GM12878 (cell line): ENCODE measurements at regions not wholly inside any gene's neighbourhood (a gene's known extent, or its start where the extent isn't known, plus 50 kb on each side); places are given as distances from the start of the nearest gene placed in this dataset.

Experiments used
- ATAC-seq: fragments of 200-7000 bp; cut with Tn5 transposase; 3 replicates; pipeline ENCODE4 v1.9.1; 2020; ENCODE audit warnings: mild to moderate bottlenecking, moderate library complexity
- BruUV-seq: library from RNA; stranded (reverse); fragments of 400-500 nt; replicated peaks from 2 replicates; lab custom pipeline; 2021; lab: Mats Ljungman, UMichigan
- CTCF ChIA-PET: fragments of 300-600 bp; sonication (Branson Sonifier 250); formaldehyde crosslinking; extraction: SDS; loops from one replicate; lab custom pipeline; 2021; ENCODE audit warnings: inconsistent platforms; lab: Yijun Ruan, JAX
- POLR2A ChIA-PET: fragments of 350-600 bp; formaldehyde crosslinking; extraction: SDS; loops from one replicate; lab custom pipeline; 2021; ENCODE audit warnings: inconsistent platforms; lab: Charles Lee
- RAD21 ChIA-PET: fragments of 300-600 bp; sonication (Branson Sonifier 250); formaldehyde crosslinking; loops from one replicate; lab custom pipeline; 2023; ENCODE audit warnings: antibody characterized with exemption; ENCODE audit not compliant: unreplicated experiment; lab: Charles Lee
- SMC1A ChIA-PET: fragments of 300-600 bp; sonication (Branson Sonifier 250); formaldehyde crosslinking; loops from one replicate; lab custom pipeline; 2023; ENCODE audit not compliant: unreplicated experiment, uncharacterized antibody; lab: Charles Lee
- DNase-seq: peaks from one replicate; pipeline ENCODE4 v3.0.0-alpha.2; 2011; ENCODE audit warnings: low read depth, low spot score
- FAIRE-seq: peaks from 3 replicates; lab custom pipeline; 2011; peaks lifted over from hg19 to GRCh38; lab: Jason Lieb, UNC
- H2AFZ ChIP-seq: 2 replicates; pipeline ENCODE4 v1.6.0; 2011; ENCODE audit warnings: low read depth, low read length, control low read depth; ENCODE audit not compliant: control insufficient read depth
- H3K27ac ChIP-seq: 2 replicates; pipeline ENCODE4 v1.5.1; 2011; ENCODE audit warnings: control low read depth; ENCODE audit not compliant: control insufficient read depth, insufficient read depth
- H3K27me3 ChIP-seq, 2 experiments: replicated peaks in 1 of 2; 2 replicates each; pipeline versions ENCODE4 v1.6.0 to v1.6.1; 2011; ENCODE audit warnings: low read length in 1 of 2; ENCODE audit not compliant: control insufficient read depth in 2 of 2, insufficient read depth in 2 of 2
- H3K36me3 ChIP-seq, 2 experiments: 2 replicates each; pipeline ENCODE4 v1.5.1; 2011; ENCODE audit warnings: low read length in 1 of 2; ENCODE audit not compliant: control insufficient read depth in 2 of 2, insufficient read depth in 2 of 2
- H3K4me1 ChIP-seq: 2 replicates; pipeline ENCODE4 v1.6.1; 2011; ENCODE audit warnings: mild to moderate bottlenecking, low read length, moderate library complexity, mixed read lengths; ENCODE audit not compliant: control insufficient read depth, insufficient read depth
- H3K4me2 ChIP-seq: 2 replicates; pipeline ENCODE4 v1.6.0; 2011; ENCODE audit warnings: control low read depth; ENCODE audit not compliant: control insufficient read depth, insufficient read depth
- H3K4me3 ChIP-seq: fragments of 200-600 bp; sonication (generic); 2 replicates; pipeline ENCODE4 v1.5.1; 2016
- H3K79me2 ChIP-seq: 2 replicates; pipeline ENCODE4 v1.6.0; 2011; ENCODE audit warnings: low read length; ENCODE audit not compliant: control insufficient read depth, insufficient read depth
- H3K9ac ChIP-seq: 2 replicates; pipeline ENCODE4 v1.8.0; 2011; ENCODE audit warnings: low read length, control low read depth, mixed read lengths; ENCODE audit not compliant: control insufficient read depth, insufficient read depth
- H3K9me3 ChIP-seq: replicated peaks from 3 replicates; pipeline ENCODE4 v1.5.1; 2011; ENCODE audit warnings: mild to moderate bottlenecking, low read length; ENCODE audit not compliant: control insufficient read depth, insufficient read depth
- H4K20me1 ChIP-seq: 2 replicates; pipeline ENCODE4 v1.6.0; 2011; ENCODE audit not compliant: control insufficient read depth, insufficient read depth
- BHLHE40 ChIP-seq, 2 experiments: fragments of 450-650 bp in 1 of 2; IDR thresholded peaks; 2 replicates each; pipeline ENCODE4 v1.6.1; 2011 to 2017; ENCODE audit warnings: low read depth in 2 of 2, borderline replicate concordance in 1 of 2, improper control_type of control experiment in 1 of 2, low read length in 1 of 2, mild to moderate bottlenecking in 1 of 2
- BRCA1 ChIP-seq: IDR thresholded peaks from 2 replicates; pipeline ENCODE4 v1.6.1; 2011; ENCODE audit warnings: low read depth, low read length, improper control_type of control experiment
- CHD1 ChIP-seq: IDR thresholded peaks from 2 replicates; pipeline ENCODE4 v1.6.1; 2012; ENCODE audit warnings: low read depth, low read length, improper control_type of control experiment
- EED ChIP-seq: sonication (generic); IDR thresholded peaks from 2 replicates; pipeline ENCODE4 v1.6.1; 2016; ENCODE audit warnings: antibody characterized with exemption, low read depth
- ELK1 ChIP-seq: IDR thresholded peaks from 2 replicates; pipeline ENCODE4 v1.6.1; 2012; ENCODE audit warnings: low read depth, low read length, improper control_type of control experiment
- ESRRA ChIP-seq: IDR thresholded peaks from 2 replicates; pipeline ENCODE4 v1.6.1; 2012; ENCODE audit warnings: mild to moderate bottlenecking, low read length, improper control_type of control experiment
- ETV6 ChIP-seq, 2 experiments: fragments of 450-650 bp in 1 of 2; IDR thresholded peaks in 1 of 2; conservative IDR thresholded peaks in 1 of 2; 2 replicates each; pipeline ENCODE4 v1.6.1; 2014; ENCODE audit warnings: antibody characterized with exemption in 1 of 2, borderline replicate concordance in 1 of 2, low read depth in 1 of 2, mild to moderate bottlenecking in 1 of 2, moderate library complexity in 1 of 2
- EZH2 ChIP-seq: IDR thresholded peaks from 2 replicates; pipeline ENCODE4 v1.6.1; 2012; ENCODE audit warnings: low read depth, mild to moderate bottlenecking, control low read depth, inconsistent platforms, low read length, borderline replicate concordance; ENCODE audit not compliant: control insufficient read depth
- GATAD2B ChIP-seq: fragments of 450-650 bp; conservative IDR thresholded peaks from 2 replicates; pipeline ENCODE4 v1.6.1; 2017; ENCODE audit warnings: low read depth, mild to moderate bottlenecking, moderate library complexity
- MEF2A ChIP-seq: IDR thresholded peaks from 2 replicates; pipeline ENCODE4 v1.6.1; 2011; ENCODE audit warnings: low read depth, mild to moderate bottlenecking, low read length, moderate library complexity; ENCODE audit not compliant: insufficient read depth
- NFYA ChIP-seq: IDR thresholded peaks from 2 replicates; pipeline ENCODE4 v1.6.1; 2011; ENCODE audit warnings: low read depth, mild to moderate bottlenecking, low read length, improper control_type of control experiment, borderline replicate concordance
- SMC3 ChIP-seq: IDR thresholded peaks from 2 replicates; pipeline ENCODE4 v1.6.1; 2011; ENCODE audit warnings: low read length, improper control_type of control experiment, borderline replicate concordance
- SPI1 ChIP-seq: IDR thresholded peaks from 2 replicates; pipeline ENCODE4 v1.6.1; 2011; ENCODE audit warnings: low read depth, mild to moderate bottlenecking, low read length, moderate library complexity, borderline replicate concordance; ENCODE audit not compliant: insufficient read depth
- STAT1 ChIP-seq: fragments of 450-650 bp; conservative IDR thresholded peaks from 2 replicates; pipeline ENCODE4 v1.6.1; 2014; ENCODE audit warnings: antibody characterized with exemption, mild to moderate bottlenecking
- SUZ12 ChIP-seq: fragments of 200-600 bp; sonication (generic); IDR thresholded peaks from one replicate; pipeline ENCODE4 v1.6.1; 2018; ENCODE audit warnings: antibody characterized with exemption, mild to moderate bottlenecking; ENCODE audit not compliant: unreplicated experiment
- TAF1 ChIP-seq: IDR thresholded peaks from 2 replicates; pipeline ENCODE4 v1.6.1; 2011; ENCODE audit warnings: mild to moderate bottlenecking, low read depth, low read length, borderline replicate concordance
- ZNF274 ChIP-seq: IDR thresholded peaks from one replicate; pipeline ENCODE4 v1.8.0; 2011; ENCODE audit not compliant: insufficient read length, insufficient read depth
- ZZZ3 ChIP-seq: IDR thresholded peaks from 2 replicates; pipeline ENCODE4 v1.6.1; 2011; ENCODE audit warnings: low read depth; ENCODE audit not compliant: control insufficient read depth, insufficient read length
- WGBS: methylation state at CpG from one replicate; pipeline ENCODE4 v1.1.6; 2016; ENCODE audit warnings: low lambda C conversion rate; ENCODE audit not compliant: insufficient replicate concordance, insufficient coverage; ENCODE audit errors: missing lambda C conversion rate; 5-methylcytosine and 5-hydroxymethylcytosine counted together
- in situ Hi-C: fragments of 300-500 bp; cut with MboI; formaldehyde crosslinking; loops from 9 replicates; pipeline ENCODE4 v1.14.3; 2018; ENCODE audit warnings: mixed read lengths
- intact Hi-C: fragments of 100-400 bp; cut with micrococcal nuclease; formaldehyde crosslinking; loops from one replicate; pipeline ENCODE4 v1.14.2; 2022; ENCODE audit not compliant: unreplicated experiment
- TF ChIP-seq, protein P1 (sequence below): fragments of 450-650 bp; IDR thresholded peaks from 2 replicates; pipeline ENCODE4 v1.6.1; 2016; ENCODE audit warnings: mild to moderate bottlenecking
- TF ChIP-seq, protein P2 (sequence below): IDR thresholded peaks from 2 replicates; pipeline ENCODE4 v1.6.1; 2011; ENCODE audit warnings: mild to moderate bottlenecking, low read depth, low read length, moderate library complexity; ENCODE audit not compliant: insufficient replicate concordance

- no CpG with 5 or more reads among the region's 4 CpGs for WGBS
- intact Hi-C loops (no loop called here), in situ Hi-C loops (no loop called here)
- ATAC-seq: no peak
- DNase-seq: no peak
- Histone ChIP-seq H3K36me3 (no peaks in the 10 kb centered on the region), H3K4me3 (no peak overlapping the region), H3K4me2 (no peak overlapping the region), H3K79me2 (no peaks in the 10 kb centered on the region), H3K4me1 (no peaks in the 10 kb centered on the region), H3K9ac (no peak overlapping the region), H2AFZ (no peak overlapping the region), H3K27me3 (no peaks in the 10 kb centered on the region), H4K20me1 (no peaks in the 10 kb centered on the region), H3K27ac (no peak overlapping the region), H3K9me3 (no peaks in the 10 kb centered on the region)
- ChIA-PET SMC1A (no interaction called here), CTCF (no interaction called here), POLR2A (no interaction called here), RAD21 (no interaction called here)
- TF ChIP-seq STAT1 (no peak), BHLHE40 (IDR thresholded peaks at IDR 0.05; ENCODE audit: borderline replicate concordance in 1 of 2, low read depth in 2 of 2, low read length in 1 of 2) (no peak), EZH2 (no peak), TAF1 (no peak), ETV6 (conservative IDR thresholded peaks at IDR 0.05 in 1 of 2, IDR thresholded peaks at IDR 0.05 in 1 of 2; ENCODE audit: borderline replicate concordance in 1 of 2, low read depth in 1 of 2) (no peak), ELK1 (no peak), SPI1 (no peak), GATAD2B (no peak), ZZZ3 (no peak), NFYA (no peak), CHD1 (no peak), SUZ12 (no peak), ZNF274 (no peak), ESRRA (no peak), MEF2A (no peak), SMC3 (no peak), BRCA1 (no peak), EED (no peak)
- TF ChIP-seq, protein P1, sequence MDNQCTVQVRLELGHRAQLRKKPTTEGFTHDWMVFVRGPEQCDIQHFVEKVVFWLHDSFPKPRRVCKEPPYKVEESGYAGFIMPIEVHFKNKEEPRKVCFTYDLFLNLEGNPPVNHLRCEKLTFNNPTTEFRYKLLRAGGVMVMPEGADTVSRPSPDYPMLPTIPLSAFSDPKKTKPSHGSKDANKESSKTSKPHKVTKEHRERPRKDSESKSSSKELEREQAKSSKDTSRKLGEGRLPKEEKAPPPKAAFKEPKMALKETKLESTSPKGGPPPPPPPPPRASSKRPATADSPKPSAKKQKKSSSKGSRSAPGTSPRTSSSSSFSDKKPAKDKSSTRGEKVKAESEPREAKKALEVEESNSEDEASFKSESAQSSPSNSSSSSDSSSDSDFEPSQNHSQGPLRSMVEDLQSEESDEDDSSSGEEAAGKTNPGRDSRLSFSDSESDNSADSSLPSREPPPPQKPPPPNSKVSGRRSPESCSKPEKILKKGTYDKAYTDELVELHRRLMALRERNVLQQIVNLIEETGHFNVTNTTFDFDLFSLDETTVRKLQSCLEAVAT: no peak
- TF ChIP-seq, protein P2, sequence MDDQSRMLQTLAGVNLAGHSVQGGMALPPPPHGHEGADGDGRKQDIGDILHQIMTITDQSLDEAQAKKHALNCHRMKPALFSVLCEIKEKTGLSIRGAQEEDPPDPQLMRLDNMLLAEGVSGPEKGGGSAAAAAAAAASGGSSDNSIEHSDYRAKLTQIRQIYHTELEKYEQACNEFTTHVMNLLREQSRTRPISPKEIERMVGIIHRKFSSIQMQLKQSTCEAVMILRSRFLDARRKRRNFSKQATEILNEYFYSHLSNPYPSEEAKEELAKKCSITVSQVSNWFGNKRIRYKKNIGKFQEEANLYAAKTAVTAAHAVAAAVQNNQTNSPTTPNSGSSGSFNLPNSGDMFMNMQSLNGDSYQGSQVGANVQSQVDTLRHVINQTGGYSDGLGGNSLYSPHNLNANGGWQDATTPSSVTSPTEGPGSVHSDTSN: no peak
- no peak for FAIRE-seq
- no TSS peak for BruUV-seq
These were observed 349.8 kb downstream of the TMEM121 start for GRCh38 chr14:105876158-105876557.
